Testis (tissue), 2 donors: ENCODE measurements at regions not wholly inside any gene's neighbourhood (a gene's known extent, or its start where the extent isn't known, plus 50 kb on each side); places are given as distances from the start of the nearest gene placed in this dataset.

Experiments used
- DNase-seq: peaks from one replicate; pipeline ENCODE4 v3.0.0-alpha.2; 2019
- H3K27ac ChIP-seq, 2 donors: fragments of 200-600 bp; sonication (generic); one replicate each; pipeline ENCODE4 v1.5.1; 2019
- H3K27me3 ChIP-seq: fragments of 200-600 bp; sonication (generic); one replicate; pipeline ENCODE4 v1.5.1; 2019
- H3K36me3 ChIP-seq: fragments of 200-600 bp; sonication (generic); one replicate; pipeline ENCODE4 v1.5.1; 2017; ENCODE audit warnings: low read depth; ENCODE audit errors: missing control alignments
- H3K4me1 ChIP-seq: fragments of 200-600 bp; sonication (generic); one replicate; pipeline ENCODE4 v1.5.1; 2019
- H3K4me3 ChIP-seq, 2 donors: fragments of 200-600 bp; sonication (generic); one replicate each; pipeline ENCODE4 v1.5.1; 2017 to 2019
- H3K9me3 ChIP-seq: fragments of 200-600 bp; sonication (generic); one replicate; pipeline ENCODE4 v1.5.1; 2017
- POLR2A ChIP-seq: fragments of 450-650 bp; IDR thresholded peaks from one replicate; pipeline ENCODE4 v1.6.1; 2017; ENCODE audit warnings: antibody characterized with exemption, mild to moderate bottlenecking, moderate library complexity
- WGBS, 2 donors: methylation state at CpG; one replicate each; pipeline ENCODE4 v1.1.5; 2018; 5-methylcytosine and 5-hydroxymethylcytosine counted together
- intact Hi-C: fragments of 100-400 bp; cut with DNase I; formaldehyde crosslinking; loops from one replicate; pipeline ENCODE4 v1.15.1; 2023; ENCODE audit warnings: low total_unique reads
- TF ChIP-seq, protein P1 (sequence below), 3 experiments: fragments of 450-650 bp in 2 of 3; fragments of 200-600 bp in 1 of 3; sonication (generic) in 1 of 3; IDR thresholded peaks; one replicate each; pipeline ENCODE4 v1.5.1; 2016 to 2019; ENCODE audit warnings: antibody characterized with exemption in 3 of 3, mild to moderate bottlenecking in 2 of 3, moderate library complexity in 1 of 3

DNA sequence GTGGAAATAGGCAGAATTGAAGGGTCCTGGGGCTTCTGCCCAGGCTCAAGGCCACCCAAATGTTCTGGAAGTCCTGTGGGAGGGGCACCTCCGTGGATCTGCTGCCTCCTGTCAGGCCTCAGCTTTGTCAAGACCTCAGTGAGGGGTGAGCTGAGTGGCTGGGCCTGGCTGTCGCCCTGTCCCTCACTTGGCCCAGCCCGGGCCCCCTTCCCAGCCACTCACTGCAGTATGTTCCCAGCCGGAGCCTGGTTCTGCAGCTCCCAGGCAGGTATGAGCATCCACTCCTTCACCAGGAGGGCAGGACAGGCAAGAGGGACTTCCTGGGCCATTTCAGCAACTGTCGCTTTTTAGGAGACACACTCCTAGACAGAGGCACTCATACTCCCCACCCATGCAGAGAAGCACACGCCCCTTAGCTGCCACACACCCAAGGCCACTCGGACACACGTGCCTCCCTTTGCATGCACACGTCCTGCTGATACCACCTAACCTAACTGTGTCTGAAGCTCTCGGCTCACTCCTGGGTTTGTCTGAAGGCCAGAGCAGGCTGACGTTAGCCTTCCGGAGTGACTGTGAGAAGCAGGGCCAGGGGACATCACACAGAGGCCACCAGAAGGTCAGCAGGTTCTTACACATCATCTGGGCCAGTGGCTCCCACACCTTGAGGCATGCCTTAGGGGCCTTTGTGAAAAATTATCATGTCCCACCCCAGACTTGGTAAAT is 72.2 kb upstream of the COL13A1 start:
- no peaks in the 10 kb centered on the region for H3K27me3 ChIP-seq
- WGBS, 2 donors, result 67 to 74% methylated on average over 11 to 12 of the region's 12 CpGs
- intact Hi-C loops, result no loop called here
- no peaks in the 10 kb centered on the region for H3K36me3 ChIP-seq
- no peak for DNase-seq
- H3K9me3 ChIP-seq, result no peaks in the 10 kb centered on the region
- H3K4me3 ChIP-seq, result no peak overlapping the region
- TF ChIP-seq POLR2A, result no peak
- TF ChIP-seq, protein P1, sequence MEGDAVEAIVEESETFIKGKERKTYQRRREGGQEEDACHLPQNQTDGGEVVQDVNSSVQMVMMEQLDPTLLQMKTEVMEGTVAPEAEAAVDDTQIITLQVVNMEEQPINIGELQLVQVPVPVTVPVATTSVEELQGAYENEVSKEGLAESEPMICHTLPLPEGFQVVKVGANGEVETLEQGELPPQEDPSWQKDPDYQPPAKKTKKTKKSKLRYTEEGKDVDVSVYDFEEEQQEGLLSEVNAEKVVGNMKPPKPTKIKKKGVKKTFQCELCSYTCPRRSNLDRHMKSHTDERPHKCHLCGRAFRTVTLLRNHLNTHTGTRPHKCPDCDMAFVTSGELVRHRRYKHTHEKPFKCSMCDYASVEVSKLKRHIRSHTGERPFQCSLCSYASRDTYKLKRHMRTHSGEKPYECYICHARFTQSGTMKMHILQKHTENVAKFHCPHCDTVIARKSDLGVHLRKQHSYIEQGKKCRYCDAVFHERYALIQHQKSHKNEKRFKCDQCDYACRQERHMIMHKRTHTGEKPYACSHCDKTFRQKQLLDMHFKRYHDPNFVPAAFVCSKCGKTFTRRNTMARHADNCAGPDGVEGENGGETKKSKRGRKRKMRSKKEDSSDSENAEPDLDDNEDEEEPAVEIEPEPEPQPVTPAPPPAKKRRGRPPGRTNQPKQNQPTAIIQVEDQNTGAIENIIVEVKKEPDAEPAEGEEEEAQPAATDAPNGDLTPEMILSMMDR (IDR thresholded peaks at IDR 0.05), result no peak
- peaks cover 14% of the 10 kb centered on the region for H3K4me1 ChIP-seq
- H3K27ac ChIP-seq, result no peak overlapping the region

DNA sequence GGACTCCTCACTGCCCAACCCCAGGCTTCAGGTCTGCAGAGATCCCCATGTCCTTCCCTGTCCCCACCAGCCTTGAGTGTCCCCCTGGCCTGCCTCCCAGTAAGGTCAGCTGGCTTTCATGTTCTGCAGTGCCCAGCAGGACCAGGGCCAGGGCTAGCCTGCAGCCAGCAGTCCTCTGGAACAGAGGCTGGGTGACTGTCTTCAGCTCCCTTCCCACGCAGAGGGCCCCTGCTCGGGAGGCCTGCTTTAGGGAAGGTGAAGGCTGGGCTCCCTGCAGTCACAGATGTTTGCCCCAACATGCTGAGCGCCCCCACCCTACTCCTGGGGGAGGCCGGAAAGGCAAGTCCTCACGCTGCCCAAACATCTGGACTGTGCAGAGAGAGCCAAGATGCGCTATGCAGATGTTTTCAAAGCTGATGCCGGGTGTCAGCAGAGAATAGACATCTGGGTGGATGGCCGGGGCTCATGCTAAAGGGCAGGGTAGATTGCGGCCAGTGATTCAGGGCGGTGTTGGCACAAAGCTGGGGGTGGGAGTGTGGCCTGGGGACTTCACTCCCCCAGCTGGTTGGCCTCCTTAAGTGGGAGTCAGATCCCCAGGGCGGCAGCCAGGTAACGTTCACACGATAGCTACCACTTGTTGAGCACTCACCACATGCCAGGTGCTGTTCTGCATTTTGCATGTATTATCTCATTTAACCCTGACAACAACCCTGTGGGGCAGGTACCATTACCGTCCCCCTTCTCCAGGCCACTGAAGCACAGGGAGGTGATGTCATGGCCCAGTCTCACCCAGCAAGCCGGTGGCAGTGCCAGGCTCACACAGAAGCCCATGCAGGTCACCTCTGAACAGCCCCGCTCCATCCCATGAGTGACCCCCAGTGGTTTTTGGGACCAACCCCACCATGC is 71.2 kb upstream of the COL13A1 start:
- Histone ChIP-seq H3K36me3 (no peaks in the 10 kb centered on the region), H3K4me3 (no peak overlapping the region), H3K27ac (no peak overlapping the region), H3K9me3 (no peaks in the 10 kb centered on the region), H3K4me1 (peaks cover 14% of the 10 kb centered on the region), H3K27me3 (no peaks in the 10 kb centered on the region)
- WGBS, 2 donors, result 62 to 66% methylated on average over 5 to 16 of the region's 16 CpGs
- DNase-seq, result peak; percentile 36
- no peak for TF ChIP-seq POLR2A
- TF ChIP-seq, protein P1 (IDR thresholded peaks at IDR 0.05), result no peak
- intact Hi-C loops, result no loop called here

DNA sequence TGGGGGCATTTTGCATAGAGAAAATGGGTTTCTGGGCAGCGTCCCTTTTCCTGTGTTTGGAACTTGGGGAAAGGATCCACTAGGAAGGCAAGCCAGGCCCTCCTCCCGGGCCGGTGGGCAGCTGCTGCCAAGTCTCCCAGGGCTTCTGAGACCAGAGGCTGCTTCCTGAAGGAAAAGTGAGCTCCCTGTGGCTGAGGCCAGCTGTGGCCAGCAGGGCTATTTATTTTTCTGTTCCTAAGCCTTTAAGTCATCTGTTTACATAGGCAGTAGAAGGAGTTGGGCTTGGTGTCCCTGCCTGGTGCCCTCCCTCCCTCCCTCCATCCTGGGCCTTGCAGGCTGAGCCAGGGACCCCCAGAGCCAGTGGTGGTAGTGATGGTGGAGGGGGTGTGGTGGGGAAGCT is 70.5 kb upstream of the COL13A1 start:
- Histone ChIP-seq H3K4me1 (peaks cover 14% of the 10 kb centered on the region), H3K27ac (no peak overlapping the region), H3K9me3 (no peaks in the 10 kb centered on the region), H3K4me3 (no peak overlapping the region), H3K27me3 (no peaks in the 10 kb centered on the region), H3K36me3 (no peaks in the 10 kb centered on the region)
- WGBS, 2 donors, result 57 to 59% methylated on average over 3 of the region's 3 CpGs
- no peak for DNase-seq
- TF ChIP-seq, protein P1 (IDR thresholded peaks at IDR 0.05), result no peak
- TF ChIP-seq POLR2A, result no peak
- intact Hi-C loops, result no loop called here

DNA sequence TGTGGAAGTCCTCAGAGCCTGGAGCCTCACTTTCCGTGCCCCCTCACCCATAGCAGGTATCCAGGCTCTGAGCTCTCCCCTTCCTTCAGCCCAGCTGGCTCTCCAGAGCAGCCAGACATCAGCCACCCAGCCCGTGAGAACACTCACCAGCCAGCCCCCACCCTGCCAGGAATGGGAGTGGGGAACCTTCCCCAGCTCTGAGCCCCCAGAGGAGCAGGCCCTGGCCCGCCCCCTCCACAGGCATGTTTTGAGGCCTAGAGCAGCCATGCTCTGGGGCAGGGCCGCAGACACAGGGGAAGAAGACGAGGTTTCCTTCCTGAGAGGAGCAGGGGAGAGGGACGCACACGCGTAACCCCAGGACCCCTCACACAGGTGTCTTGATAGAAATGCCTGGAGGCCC is 70.0 kb upstream of the COL13A1 start:
- Histone ChIP-seq H3K9me3 (no peaks in the 10 kb centered on the region), H3K36me3 (no peaks in the 10 kb centered on the region), H3K27me3 (no peaks in the 10 kb centered on the region), H3K27ac (no peak overlapping the region), H3K4me1 (peaks cover 14% of the 10 kb centered on the region), H3K4me3 (no peak overlapping the region)
- TF ChIP-seq POLR2A, result no peak
- TF ChIP-seq, protein P1 (IDR thresholded peaks at IDR 0.05), result no peak
- DNase-seq, result no peak
- 97 to 100% methylated on average over 5 to 8 of the region's 8 CpGs for WGBS, 2 donors
- intact Hi-C loops, result no loop called here
